MM.1S (cell line): ENCODE measurements at regions not wholly inside any gene's neighbourhood (a gene's known extent, or its start where the extent isn't known, plus 50 kb on each side); places are given as distances from the start of the nearest gene placed in this dataset.

ENCODE experiments used
- DNase-seq: peaks from one replicate; pipeline ENCODE4 v3.0.0-alpha.2; 2015
- H2AFZ ChIP-seq: fragments of 300-600 bp; sonication (generic); 2 replicates; pipeline ENCODE4 v1.6.0; 2016; ENCODE audit warnings: antibody characterized with exemption, low read length
- H3F3A ChIP-seq: fragments of 300-600 bp; sonication (generic); 2 replicates; pipeline ENCODE4 v1.6.1; 2016; ENCODE audit warnings: mild to moderate bottlenecking, antibody characterized with exemption, low read length, moderate library complexity, mixed read lengths; ENCODE audit not compliant: insufficient read depth
- H3K27ac ChIP-seq: fragments of 300-600 bp; sonication (generic); 2 replicates; pipeline ENCODE4 v1.5.1; 2016; ENCODE audit warnings: mild to moderate bottlenecking, low read length
- H3K27me3 ChIP-seq: fragments of 300-600 bp; sonication (generic); replicated peaks from 2 replicates; pipeline ENCODE4 v1.6.0; 2016; ENCODE audit warnings: low read length; ENCODE audit not compliant: insufficient read depth
- H3K36me3 ChIP-seq: fragments of 300-600 bp; sonication (generic); replicated peaks from 2 replicates; pipeline ENCODE4 v1.6.1; 2016; ENCODE audit warnings: mild to moderate bottlenecking, low read length, mixed read lengths; ENCODE audit not compliant: insufficient read depth
- H3K4me1 ChIP-seq: fragments of 300-600 bp; sonication (generic); 2 replicates; pipeline ENCODE4 v1.6.1; 2016; ENCODE audit warnings: low read length, mixed read lengths
- H3K4me2 ChIP-seq: fragments of 300-600 bp; sonication (generic); 2 replicates; pipeline ENCODE4 v1.6.0; 2016; ENCODE audit warnings: low read depth, low read length
- H3K4me3 ChIP-seq: fragments of 300-600 bp; sonication (generic); 2 replicates; pipeline ENCODE4 v1.5.1; 2016; ENCODE audit warnings: low read length, mixed read lengths
- H3K79me2 ChIP-seq: fragments of 300-600 bp; sonication (generic); 2 replicates; pipeline ENCODE4 v1.6.1; 2016; ENCODE audit warnings: mixed run types, low read length, mixed read lengths
- H3K9ac ChIP-seq: fragments of 300-600 bp; sonication (generic); 2 replicates; pipeline ENCODE4 v1.6.1; 2016; ENCODE audit warnings: low read length, mixed read lengths
- H3K9me2 ChIP-seq: fragments of 300-600 bp; sonication (generic); replicated peaks from 2 replicates; pipeline ENCODE4 v1.6.1; 2016; ENCODE audit warnings: mild to moderate bottlenecking, low read length, mixed read lengths; ENCODE audit not compliant: insufficient read depth
- H3K9me3 ChIP-seq: fragments of 300-600 bp; sonication (generic); replicated peaks from 2 replicates; pipeline ENCODE4 v1.6.1; 2016; ENCODE audit warnings: mild to moderate bottlenecking, low read length, mixed read lengths; ENCODE audit not compliant: insufficient read depth
- H4K20me1 ChIP-seq: fragments of 300-600 bp; sonication (generic); 2 replicates; pipeline ENCODE4 v1.6.1; 2016; ENCODE audit warnings: mild to moderate bottlenecking, low read length, moderate library complexity, mixed read lengths; ENCODE audit not compliant: insufficient read depth
- EZH2 ChIP-seq: fragments of 300-600 bp; sonication (generic); optimal IDR thresholded peaks from 2 replicates; pipeline ENCODE3; 2017; ENCODE audit warnings: low read depth, mild to moderate bottlenecking, antibody characterized with exemption, low read length, mixed read lengths
- EZH2phosphoT487 ChIP-seq: fragments of 300-600 bp; sonication (generic); IDR thresholded peaks from 2 replicates; pipeline ENCODE4 v1.6.1; 2018; ENCODE audit warnings: antibody characterized with exemption, low read length
- TF ChIP-seq, protein P1 (sequence below): fragments of 300-600 bp; sonication (generic); IDR thresholded peaks from 2 replicates; pipeline ENCODE4 v1.5.1; 2016; ENCODE audit warnings: antibody characterized with exemption, low read length, mixed read lengths

DNA sequence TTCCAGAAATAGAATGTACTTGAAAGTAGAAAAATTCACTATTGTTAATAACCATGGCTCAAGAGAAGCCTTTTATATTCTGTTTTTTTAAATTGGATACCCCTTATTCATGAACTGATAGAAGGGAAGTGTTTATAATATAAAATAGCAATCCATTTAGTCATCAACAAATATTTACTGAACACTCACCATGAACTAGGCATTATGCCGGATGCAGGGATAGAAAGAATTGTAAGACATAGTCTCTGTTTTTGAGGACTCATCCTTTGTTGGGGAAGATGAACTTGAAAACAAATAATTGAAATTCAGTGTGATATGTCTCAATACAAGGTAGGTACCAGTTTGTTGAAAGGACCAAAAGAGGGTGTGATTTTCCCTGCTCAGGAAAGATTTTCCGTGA lies 160.9 kb upstream of the SATB1 start:
- TF ChIP-seq EZH2phosphoT487 (no peak), EZH2 (no peak)
- TF ChIP-seq, protein P1, sequence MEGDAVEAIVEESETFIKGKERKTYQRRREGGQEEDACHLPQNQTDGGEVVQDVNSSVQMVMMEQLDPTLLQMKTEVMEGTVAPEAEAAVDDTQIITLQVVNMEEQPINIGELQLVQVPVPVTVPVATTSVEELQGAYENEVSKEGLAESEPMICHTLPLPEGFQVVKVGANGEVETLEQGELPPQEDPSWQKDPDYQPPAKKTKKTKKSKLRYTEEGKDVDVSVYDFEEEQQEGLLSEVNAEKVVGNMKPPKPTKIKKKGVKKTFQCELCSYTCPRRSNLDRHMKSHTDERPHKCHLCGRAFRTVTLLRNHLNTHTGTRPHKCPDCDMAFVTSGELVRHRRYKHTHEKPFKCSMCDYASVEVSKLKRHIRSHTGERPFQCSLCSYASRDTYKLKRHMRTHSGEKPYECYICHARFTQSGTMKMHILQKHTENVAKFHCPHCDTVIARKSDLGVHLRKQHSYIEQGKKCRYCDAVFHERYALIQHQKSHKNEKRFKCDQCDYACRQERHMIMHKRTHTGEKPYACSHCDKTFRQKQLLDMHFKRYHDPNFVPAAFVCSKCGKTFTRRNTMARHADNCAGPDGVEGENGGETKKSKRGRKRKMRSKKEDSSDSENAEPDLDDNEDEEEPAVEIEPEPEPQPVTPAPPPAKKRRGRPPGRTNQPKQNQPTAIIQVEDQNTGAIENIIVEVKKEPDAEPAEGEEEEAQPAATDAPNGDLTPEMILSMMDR = no peak

GRCh38 chr3:18585004-18585968 lies 160.1 kb upstream of the SATB1 start:
- H2AFZ ChIP-seq = no peak overlapping the region
- no peak overlapping the region for H3K4me2 ChIP-seq
- TF ChIP-seq, protein P1 = no peak
- TF ChIP-seq EZH2 = no peak
- TF ChIP-seq EZH2phosphoT487 = no peak
- no peaks in the 10 kb centered on the region for H3K4me1 ChIP-seq
- H3K9me3 ChIP-seq = no peaks in the 10 kb centered on the region
- no peak overlapping the region for H3K9ac ChIP-seq
- no peaks in the 10 kb centered on the region for H3K9me2 ChIP-seq
- no peaks in the 10 kb centered on the region for H4K20me1 ChIP-seq
- H3K27ac ChIP-seq = no peak overlapping the region
- no peaks in the 10 kb centered on the region for H3K27me3 ChIP-seq
- no peaks in the 10 kb centered on the region for H3F3A ChIP-seq
- no peak for DNase-seq
- no peak overlapping the region for H3K4me3 ChIP-seq
- H3K36me3 ChIP-seq = no peaks in the 10 kb centered on the region
- H3K79me2 ChIP-seq = no peaks in the 10 kb centered on the region

More for the DNA sequence above, 160.9 kb upstream of the SATB1 start:
- H3K9ac ChIP-seq = no peak overlapping the region
- H3K9me3 ChIP-seq = no peaks in the 10 kb centered on the region
- no peak for DNase-seq
- no peak overlapping the region for H3K4me2 ChIP-seq
- no peaks in the 10 kb centered on the region for H4K20me1 ChIP-seq
- H3K27ac ChIP-seq = no peak overlapping the region
- no peaks in the 10 kb centered on the region for H3K79me2 ChIP-seq
- H3K4me3 ChIP-seq = no peak overlapping the region
- H3K27me3 ChIP-seq = no peaks in the 10 kb centered on the region
- no peaks in the 10 kb centered on the region for H3F3A ChIP-seq
- no peaks in the 10 kb centered on the region for H3K36me3 ChIP-seq
- H3K9me2 ChIP-seq = no peaks in the 10 kb centered on the region
- H3K4me1 ChIP-seq = no peaks in the 10 kb centered on the region
- H2AFZ ChIP-seq = no peak overlapping the region

- Histone ChIP-seq H3K36me3 (no peaks in the 10 kb centered on the region), H3K9me3 (no peaks in the 10 kb centered on the region), H3K27ac (no peak overlapping the region), H3K9me2 (no peaks in the 10 kb centered on the region), H3K4me2 (no peak overlapping the region), H3K4me1 (no peaks in the 10 kb centered on the region), H3K4me3 (no peak overlapping the region), H3K79me2 (no peaks in the 10 kb centered on the region), H3K9ac (no peak overlapping the region), H3F3A (no peaks in the 10 kb centered on the region), H2AFZ (no peak overlapping the region), H3K27me3 (no peaks in the 10 kb centered on the region), H4K20me1 (no peaks in the 10 kb centered on the region)
- no peak for DNase-seq
- TF ChIP-seq, protein P1 = no peak
- TF ChIP-seq EZH2phosphoT487 = no peak
- TF ChIP-seq EZH2 = no peak
These were observed 155.1 kb upstream of the SATB1 start for GRCh38 chr3:18580268-18580667.
